ENCODE measurements at regions not wholly inside any gene's neighbourhood (a gene's known extent, or its start where the extent isn't known, plus 50 kb on each side); places are given as distances from the start of the nearest gene placed in this dataset.

GRCh38 chr12:92535961-92536360 is 166.8 kb upstream of the PLEKHG7 start:
- DNase-seq (ENCODE audit: low spot score), result no peak

- DNase-seq (ENCODE audit: low spot score), result no peak
Observed at GRCh38 chr12:92533280-92533890, 169.4 kb upstream of the PLEKHG7 start.

- no peak for DNase-seq (ENCODE audit: low spot score)
Observed at GRCh38 chr12:92530706-92531105, 172.1 kb upstream of the PLEKHG7 start.

GRCh38 chr12:92529944-92530343 is 172.8 kb upstream of the PLEKHG7 start:
- no peak for DNase-seq (ENCODE audit: low spot score)

- DNase-seq (ENCODE audit: low spot score), result no peak
Observed at GRCh38 chr12:92528586-92528985, 174.2 kb upstream of the PLEKHG7 start.

GRCh38 chr12:92528097-92528496 is 174.7 kb upstream of the PLEKHG7 start:
- no peak for DNase-seq (ENCODE audit: low spot score)

GRCh38 chr12:92524489-92524888 is 178.3 kb upstream of the PLEKHG7 start:
- DNase-seq (ENCODE audit: low spot score), result no peak

- DNase-seq (ENCODE audit: low spot score), result no peak
Observed at GRCh38 chr12:92520511-92520910, 182.3 kb upstream of the PLEKHG7 start.

- no peak for DNase-seq (ENCODE audit: low spot score)
Observed at GRCh38 chr12:92519284-92519683, 183.5 kb upstream of the PLEKHG7 start.

GRCh38 chr12:92518071-92518470 is 184.7 kb upstream of the PLEKHG7 start:
- no peak for DNase-seq (ENCODE audit: low spot score)

- DNase-seq (ENCODE audit: low spot score), result no peak
Observed at GRCh38 chr12:92516277-92516600, 186.6 kb upstream of the PLEKHG7 start.

GRCh38 chr12:92513231-92513730 is 189.5 kb upstream of the PLEKHG7 start:
- DNase-seq (ENCODE audit: low spot score), result no peak

- DNase-seq (ENCODE audit: low spot score), result peak; percentile 58
Observed at GRCh38 chr12:92511786-92512185, 191.0 kb upstream of the PLEKHG7 start.

- no peak for DNase-seq (ENCODE audit: low spot score)
Observed at GRCh38 chr12:92509156-92509738, 193.5 kb upstream of the PLEKHG7 start.

GRCh38 chr12:92506891-92507290 is 195.9 kb upstream of the PLEKHG7 start:
- DNase-seq (ENCODE audit: low spot score), result no peak

GRCh38 chr12:92506460-92506859 is 196.3 kb upstream of the PLEKHG7 start:
- DNase-seq (ENCODE audit: low spot score), result no peak

GRCh38 chr12:92505254-92506231 is 197.2 kb upstream of the PLEKHG7 start:
- DNase-seq (ENCODE audit: low spot score), result peak; percentile 79

GRCh38 chr12:92504594-92504981 is 198.2 kb upstream of the PLEKHG7 start:
- peak; percentile 55 for DNase-seq (ENCODE audit: low spot score)

- peak; percentile 29 for DNase-seq (ENCODE audit: low spot score)
Observed at GRCh38 chr12:92503971-92504593, 198.7 kb upstream of the PLEKHG7 start.

GRCh38 chr12:92503029-92503931 is 199.5 kb upstream of the PLEKHG7 start:
- DNase-seq (ENCODE audit: low spot score), result peak; percentile 30

- DNase-seq (ENCODE audit: low spot score), result peak; percentile 60
Observed at GRCh38 chr12:92502417-92503028, 200.3 kb upstream of the PLEKHG7 start.
